Thoracic aorta (tissue), 2 donors: ENCODE measurements at regions not wholly inside any gene's neighbourhood (a gene's known extent, or its start where the extent isn't known, plus 50 kb on each side); places are given as distances from the start of the nearest gene placed in this dataset.

Source experiments
- ATAC-seq: fragments of 150-250 bp; one replicate; pipeline ENCODE4 v1.8.0; 2017; ENCODE audit warnings: low read depth; ENCODE audit not compliant: insufficient number of reproducible peaks, low FRiP score
- DNase-seq: peaks from one replicate; pipeline ENCODE4 v3.0.0-alpha.2; 2020; ENCODE audit warnings: low spot score
- H3K27ac ChIP-seq, 2 donors: fragments of 200-600 bp; sonication (generic); 1 replicate in 1 of 2; 2 replicates in 1 of 2; pipeline ENCODE4 v1.5.1; 2016; ENCODE audit warnings: mild to moderate bottlenecking in 2 of 2, moderate library complexity in 2 of 2
- H3K27me3 ChIP-seq: fragments of 200-600 bp; sonication (generic); replicated peaks from 2 replicates; pipeline ENCODE4 v1.6.0; 2016; ENCODE audit warnings: mild to moderate bottlenecking; ENCODE audit not compliant: insufficient read depth
- H3K36me3 ChIP-seq: fragments of 200-600 bp; sonication (generic); one replicate; pipeline ENCODE4 v1.5.1; 2016
- H3K4me1 ChIP-seq, 2 donors: fragments of 200-600 bp; sonication (generic); 1 replicate in 1 of 2; 2 replicates in 1 of 2; pipeline versions ENCODE4 v1.5.1 to v1.6.0; 2016; ENCODE audit warnings: low read depth in 2 of 2, mild to moderate bottlenecking in 1 of 2; ENCODE audit not compliant: control insufficient read depth in 1 of 2
- H3K4me3 ChIP-seq: fragments of 200-600 bp; sonication (generic); 2 replicates; pipeline ENCODE4 v1.5.1; 2016; ENCODE audit warnings: mild to moderate bottlenecking
- H3K9me3 ChIP-seq: fragments of 200-600 bp; sonication (generic); 2 replicates; pipeline ENCODE4 v1.5.1; 2016
- TF ChIP-seq, protein P1 (sequence below): fragments of 200-600 bp; sonication (generic); IDR thresholded peaks from one replicate; pipeline ENCODE4 v1.5.1; 2019; ENCODE audit warnings: antibody characterized with exemption

DNA sequence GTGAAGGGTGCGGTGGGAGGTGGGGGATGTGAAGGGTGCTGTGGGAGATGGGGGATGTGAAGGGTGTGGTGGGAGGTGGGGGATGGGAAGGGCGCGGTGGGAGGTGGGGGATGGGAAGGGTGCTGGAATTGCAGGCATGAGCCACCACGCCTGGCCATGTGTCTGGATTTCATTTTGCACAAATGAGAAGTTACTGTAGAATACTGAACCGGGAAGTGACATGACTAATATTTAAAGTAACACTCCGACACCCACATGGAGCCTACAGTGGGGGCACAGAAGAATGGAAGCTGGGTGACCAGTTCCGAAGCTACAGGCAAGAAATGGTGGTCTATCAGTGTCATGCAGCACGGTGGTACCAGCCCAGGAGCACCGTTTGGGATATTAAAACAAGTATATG is 69.9 kb upstream of the SPTLC1 start:
- DNase-seq (no peak), ATAC-seq (no peak)
- no peaks in the 10 kb centered on the region for H3K27me3 ChIP-seq
- H3K9me3 ChIP-seq: no peaks in the 10 kb centered on the region
- no peaks in the 10 kb centered on the region for H3K36me3 ChIP-seq
- TF ChIP-seq, protein P1, sequence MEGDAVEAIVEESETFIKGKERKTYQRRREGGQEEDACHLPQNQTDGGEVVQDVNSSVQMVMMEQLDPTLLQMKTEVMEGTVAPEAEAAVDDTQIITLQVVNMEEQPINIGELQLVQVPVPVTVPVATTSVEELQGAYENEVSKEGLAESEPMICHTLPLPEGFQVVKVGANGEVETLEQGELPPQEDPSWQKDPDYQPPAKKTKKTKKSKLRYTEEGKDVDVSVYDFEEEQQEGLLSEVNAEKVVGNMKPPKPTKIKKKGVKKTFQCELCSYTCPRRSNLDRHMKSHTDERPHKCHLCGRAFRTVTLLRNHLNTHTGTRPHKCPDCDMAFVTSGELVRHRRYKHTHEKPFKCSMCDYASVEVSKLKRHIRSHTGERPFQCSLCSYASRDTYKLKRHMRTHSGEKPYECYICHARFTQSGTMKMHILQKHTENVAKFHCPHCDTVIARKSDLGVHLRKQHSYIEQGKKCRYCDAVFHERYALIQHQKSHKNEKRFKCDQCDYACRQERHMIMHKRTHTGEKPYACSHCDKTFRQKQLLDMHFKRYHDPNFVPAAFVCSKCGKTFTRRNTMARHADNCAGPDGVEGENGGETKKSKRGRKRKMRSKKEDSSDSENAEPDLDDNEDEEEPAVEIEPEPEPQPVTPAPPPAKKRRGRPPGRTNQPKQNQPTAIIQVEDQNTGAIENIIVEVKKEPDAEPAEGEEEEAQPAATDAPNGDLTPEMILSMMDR: no peak
- no peak overlapping the region for H3K27ac ChIP-seq
- no peaks in the 10 kb centered on the region for H3K4me1 ChIP-seq
- H3K4me3 ChIP-seq: no peak overlapping the region

DNA sequence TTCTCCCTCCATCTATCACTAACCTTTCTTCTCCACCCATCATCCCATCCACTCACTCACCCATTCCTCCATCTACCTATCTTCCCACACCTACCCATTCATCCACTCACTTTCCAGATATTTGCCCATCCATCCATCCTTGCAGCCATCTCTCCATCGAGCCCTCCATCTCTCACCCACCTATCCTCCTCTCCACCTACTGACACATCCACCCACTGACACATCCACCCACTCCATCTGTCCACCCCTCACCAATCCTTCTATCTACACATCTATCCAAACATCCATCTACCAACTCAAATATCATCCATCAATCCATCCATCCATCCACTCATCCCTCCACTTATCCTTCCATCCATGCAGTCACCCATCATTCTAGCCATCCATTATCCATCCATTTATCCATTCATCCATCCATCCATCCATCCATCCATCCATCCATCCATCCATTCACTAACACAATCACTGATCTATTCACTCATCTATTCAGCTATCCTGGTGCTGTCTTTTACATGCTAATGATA is 68.9 kb upstream of the SPTLC1 start:
- Histone ChIP-seq H3K9me3 (no peaks in the 10 kb centered on the region), H3K36me3 (no peaks in the 10 kb centered on the region), H3K27ac (no peak overlapping the region), H3K4me3 (no peak overlapping the region), H3K4me1 (no peaks in the 10 kb centered on the region), H3K27me3 (no peaks in the 10 kb centered on the region)
- no peak for ATAC-seq
- no peak for DNase-seq
- TF ChIP-seq, protein P1: no peak

DNA sequence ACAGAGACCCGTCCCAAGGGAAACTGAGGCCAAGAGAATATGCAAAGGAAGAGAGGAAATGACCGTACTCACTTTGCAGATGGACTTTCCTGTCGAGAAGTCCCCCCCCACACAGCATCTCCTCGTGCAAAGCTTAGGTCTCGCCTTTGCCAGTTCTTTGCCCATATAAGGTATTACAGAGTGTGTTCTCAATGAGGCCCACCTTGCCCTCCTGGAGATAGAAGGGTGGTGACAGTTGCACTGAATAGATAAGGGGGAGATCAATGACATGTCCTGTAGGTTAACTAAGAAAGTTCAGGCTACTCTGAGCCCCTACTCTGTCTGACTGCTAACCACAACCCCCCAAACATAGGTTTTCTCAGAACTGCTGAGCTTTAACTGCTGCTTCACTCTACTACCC is 68.2 kb upstream of the SPTLC1 start:
- TF ChIP-seq, protein P1: no peak
- H3K27me3 ChIP-seq: no peaks in the 10 kb centered on the region
- no peaks in the 10 kb centered on the region for H3K4me1 ChIP-seq
- no peak for ATAC-seq
- H3K4me3 ChIP-seq: no peak overlapping the region
- H3K9me3 ChIP-seq: no peaks in the 10 kb centered on the region
- no peak for DNase-seq
- no peak overlapping the region for H3K27ac ChIP-seq
- H3K36me3 ChIP-seq: no peaks in the 10 kb centered on the region

DNA sequence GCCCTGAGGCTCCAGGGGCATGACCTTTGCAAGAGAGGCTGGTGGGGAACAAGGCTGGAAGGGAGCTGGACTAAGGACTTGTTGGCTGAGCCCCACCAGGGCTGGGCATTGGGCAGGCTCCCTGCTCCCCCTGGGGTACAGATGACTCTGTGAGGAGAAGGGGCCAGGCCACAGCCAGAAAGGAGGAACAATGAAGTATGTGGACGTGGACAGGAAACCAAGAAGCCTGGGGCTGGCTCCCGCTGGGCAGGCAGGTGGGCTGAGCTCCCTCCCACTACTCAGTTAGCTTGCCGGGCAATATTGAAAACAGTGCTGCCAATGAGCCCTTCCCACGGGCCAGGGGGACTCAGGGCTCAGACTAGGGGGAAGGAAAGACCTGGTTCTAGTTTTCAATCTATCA is 66.1 kb upstream of the SPTLC1 start:
- no peaks in the 10 kb centered on the region for H3K27me3 ChIP-seq
- no peak overlapping the region for H3K27ac ChIP-seq
- no peak overlapping the region for H3K4me3 ChIP-seq
- TF ChIP-seq, protein P1: no peak
- H3K9me3 ChIP-seq: no peaks in the 10 kb centered on the region
- H3K4me1 ChIP-seq: no peaks in the 10 kb centered on the region
- no peak for DNase-seq
- H3K36me3 ChIP-seq: no peaks in the 10 kb centered on the region
- ATAC-seq: no peak

DNA sequence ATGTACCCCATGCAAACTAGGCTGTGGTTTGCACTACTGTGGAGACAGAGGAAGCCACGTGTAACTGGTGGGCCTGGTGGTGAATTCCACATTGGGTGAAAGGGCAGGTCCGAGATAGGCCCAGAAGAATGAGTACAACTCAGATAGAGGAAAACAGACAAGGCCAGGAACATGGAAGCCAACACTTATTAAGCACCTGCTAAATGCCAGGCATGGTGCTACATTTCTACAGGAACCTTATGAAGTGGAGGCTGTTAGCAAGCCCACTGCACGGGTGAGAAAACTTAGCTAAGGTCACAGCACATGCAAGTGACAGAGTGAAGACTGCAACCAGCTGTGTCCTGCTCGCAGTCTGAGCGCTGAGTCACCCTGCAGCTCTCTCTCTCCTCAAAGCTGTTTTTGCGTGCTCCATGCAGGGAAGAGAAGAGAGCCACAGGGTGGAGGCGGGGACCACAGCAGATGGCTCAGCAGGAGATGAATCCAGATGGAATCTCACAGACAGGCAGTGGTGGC is 65.5 kb upstream of the SPTLC1 start:
- ATAC-seq (no peak), DNase-seq (no peak)
- no peaks in the 10 kb centered on the region for H3K36me3 ChIP-seq
- no peak overlapping the region for H3K4me3 ChIP-seq
- H3K4me1 ChIP-seq: no peaks in the 10 kb centered on the region
- no peaks in the 10 kb centered on the region for H3K27me3 ChIP-seq
- TF ChIP-seq, protein P1: no peak
- H3K9me3 ChIP-seq: no peaks in the 10 kb centered on the region
- H3K27ac ChIP-seq: no peak overlapping the region
